K562 (cell line): ENCODE measurements at regions not wholly inside any gene's neighbourhood (a gene's known extent, or its start where the extent isn't known, plus 50 kb on each side); places are given as distances from the start of the nearest gene placed in this dataset.
A peak's percentile ranks its signal among the peaks of the same experiment; 100 is the strongest.

ENCODE experiments used
- ATAC-seq: fragments of 200-7000 bp; cut with Tn5 transposase; 3 replicates; pipeline ENCODE4 v1.9.1; 2020; ENCODE audit warnings: moderate library complexity
- BruUV-seq: library from RNA; stranded (reverse); fragments of 400-500 nt; replicated peaks from 2 replicates; lab custom pipeline; 2021; lab: Mats Ljungman, UMichigan
- CTCF ChIA-PET: fragments of 300-600 bp; formaldehyde crosslinking; extraction: SDS; loops from one replicate; lab custom pipeline; 2021; ENCODE audit warnings: low intra/inter-chr PET ratio; lab: Yijun Ruan, JAX
- POLR2A ChIA-PET: fragments of 300-600, 350-650 bp; sonication (Branson Sonifier 250); formaldehyde crosslinking; extraction: SDS; loops from one replicate; lab custom pipeline; 2021; ENCODE audit warnings: antibody characterized with exemption, inconsistent platforms; lab: Yijun Ruan, JAX
- DNase-seq, 4 experiments: peaks; one replicate each; pipeline versions ENCODE4 v3.0.0 to v3.0.0-alpha.2; 2011 to 2018; ENCODE audit warnings: low spot score in 3 of 4, mixed read lengths in 3 of 4; ENCODE audit errors: extremely low read depth in 1 of 4
- FAIRE-seq: peaks from 2 replicates; lab custom pipeline; 2011; peaks lifted over from hg19 to GRCh38; lab: Jason Lieb, UNC
- H2AFZ ChIP-seq: 2 replicates; pipeline ENCODE4 v1.6.0; 2011; ENCODE audit warnings: low read depth, low read length, control low read depth, inconsistent platforms
- H3K27ac ChIP-seq: fragments of 200-600 bp; 3 replicates; pipeline ENCODE4 v1.8.0; 2011; ENCODE audit warnings: low read depth, mild to moderate bottlenecking, control low read depth, inconsistent platforms, low read length, moderate library complexity, mixed read lengths; ENCODE audit errors: extremely low read depth
- H3K27me3 ChIP-seq, 2 experiments: fragments of 300-600 bp in 1 of 2; 2 replicates in 1 of 2; 3 replicates in 1 of 2; pipeline versions ENCODE4 v1.6.0 to v1.8.0; 2011; ENCODE audit warnings: inconsistent platforms in 2 of 2, low read length in 2 of 2, mild to moderate bottlenecking in 1 of 2, mixed read lengths in 1 of 2, moderate library complexity in 1 of 2; ENCODE audit not compliant: control insufficient read depth in 2 of 2, insufficient read depth in 2 of 2
- H3K36me3 ChIP-seq: fragments of 300-600 bp; 3 replicates; pipeline ENCODE4 v1.8.0; 2011; ENCODE audit warnings: mild to moderate bottlenecking, low read length, inconsistent platforms; ENCODE audit not compliant: control insufficient read depth, insufficient read depth
- H3K4me1 ChIP-seq, 2 experiments: fragments of 200-600 bp in 1 of 2; replicated peaks in 1 of 2; 2 replicates in 1 of 2; 3 replicates in 1 of 2; pipeline versions ENCODE4 v1.5.1 to v1.8.0; 2011; ENCODE audit warnings: inconsistent platforms in 2 of 2, low read length in 2 of 2, mild to moderate bottlenecking in 1 of 2, mixed read lengths in 1 of 2, moderate library complexity in 1 of 2; ENCODE audit not compliant: control insufficient read depth in 2 of 2, insufficient read depth in 2 of 2
- H3K4me2 ChIP-seq: 2 replicates; pipeline ENCODE4 v1.6.1; 2011; ENCODE audit warnings: low read length, control low read depth, inconsistent platforms, mixed read lengths; ENCODE audit not compliant: insufficient read depth
- H3K4me3 ChIP-seq: fragments of 200-600 bp; sonication (generic), shearing (Covaris generic); 2 replicates; pipeline ENCODE4 v1.5.1; 2016; ENCODE audit warnings: control low read depth, inconsistent platforms
- H3K79me2 ChIP-seq: fragments of 200-600 bp; 3 replicates; pipeline ENCODE4 v1.8.0; 2011; ENCODE audit warnings: low read length, inconsistent platforms; ENCODE audit not compliant: control insufficient read depth, insufficient read depth
- H3K9ac ChIP-seq, 2 experiments: 2 replicates each; pipeline versions ENCODE4 v1.6.0 to v1.6.1; 2011; ENCODE audit warnings: low read depth in 2 of 2, low read length in 2 of 2, control low read depth in 1 of 2, inconsistent platforms in 1 of 2, mild to moderate bottlenecking in 1 of 2, mixed read lengths in 1 of 2; ENCODE audit not compliant: insufficient read depth in 1 of 2
- H3K9me1 ChIP-seq: one replicate; pipeline ENCODE4 v1.6.0; 2011; ENCODE audit warnings: inconsistent platforms, mild to moderate bottlenecking, low read length, moderate library complexity; ENCODE audit not compliant: control insufficient read depth, insufficient read depth
- H3K9me3 ChIP-seq: replicated peaks from 2 replicates; pipeline ENCODE4 v1.5.1; 2011; ENCODE audit warnings: low read depth, low read length, inconsistent platforms; ENCODE audit not compliant: control insufficient read depth, insufficient read depth
- H4K20me1 ChIP-seq: replicated peaks from 2 replicates; pipeline ENCODE4 v1.6.1; 2011; ENCODE audit warnings: low read length, inconsistent platforms, mixed read lengths; ENCODE audit not compliant: control insufficient read depth, insufficient read depth
- CBFA2T3 ChIP-seq: fragments of 450-650 bp; IDR thresholded peaks from 2 replicates; pipeline ENCODE4 v1.6.1; 2017
- MXD1 ChIP-seq: fragments of 250-450 bp; sonication (Bioruptor Pico); IDR thresholded peaks from 2 replicates; pipeline ENCODE4 v1.8.0; 2021; ENCODE audit warnings: borderline replicate concordance, mild to moderate bottlenecking, moderate library complexity; ENCODE audit not compliant: poor library complexity, severe bottlenecking
- PATZ1 ChIP-seq: fragments of 250-450 bp; sonication (Bioruptor Pico); IDR thresholded peaks from 2 replicates; pipeline ENCODE4 v1.5.0; 2020; ENCODE audit warnings: mild to moderate bottlenecking, borderline replicate concordance
- WGBS: fragments of 100-300 bp; shearing (Covaris generic); methylation state at CpG from one replicate; pipeline ENCODE4 v1.1.6; 2016; ENCODE audit warnings: low coverage, mixed read lengths; ENCODE audit not compliant: insufficient coverage; ENCODE audit errors: missing lambda C conversion rate; 5-methylcytosine and 5-hydroxymethylcytosine counted together
- in situ Hi-C: fragments of 300-500 bp; cut with MboI; formaldehyde crosslinking; loops from 4 replicates; pipeline ENCODE4 v1.15.0; 2018; ENCODE audit warnings: inconsistent platforms, mixed read lengths
- intact Hi-C: fragments of 100-400 bp; cut with micrococcal nuclease; formaldehyde crosslinking; loops from 2 replicates; pipeline ENCODE4 v1.14.2; 2022
- TF ChIP-seq, protein P1 (sequence below): IDR thresholded peaks from 2 replicates; pipeline ENCODE4 v1.6.1; 2012; ENCODE audit warnings: low read depth, low read length, improper control_type of control experiment, borderline replicate concordance

GRCh38 chr20:6489361-6490171, 277.9 kb upstream of the BMP2 start (continued):
- TF ChIP-seq PATZ1 (CRISPR knock-in tag): no peak
- no peak for TF ChIP-seq MXD1

GRCh38 chr20:6485351-6485750, 282.1 kb upstream of the BMP2 start:
- H3K9me3 ChIP-seq: no peaks in the 10 kb centered on the region
- 2% methylated on average over 7 of the region's 7 CpGs for WGBS
- H3K79me2 ChIP-seq: no peaks in the 10 kb centered on the region
- intact Hi-C loops: no loop called here
- H3K27me3 ChIP-seq: no peaks in the 10 kb centered on the region
- no peaks in the 10 kb centered on the region for H3K9me1 ChIP-seq
- H2AFZ ChIP-seq: no peak overlapping the region
- TF ChIP-seq, protein P1, sequence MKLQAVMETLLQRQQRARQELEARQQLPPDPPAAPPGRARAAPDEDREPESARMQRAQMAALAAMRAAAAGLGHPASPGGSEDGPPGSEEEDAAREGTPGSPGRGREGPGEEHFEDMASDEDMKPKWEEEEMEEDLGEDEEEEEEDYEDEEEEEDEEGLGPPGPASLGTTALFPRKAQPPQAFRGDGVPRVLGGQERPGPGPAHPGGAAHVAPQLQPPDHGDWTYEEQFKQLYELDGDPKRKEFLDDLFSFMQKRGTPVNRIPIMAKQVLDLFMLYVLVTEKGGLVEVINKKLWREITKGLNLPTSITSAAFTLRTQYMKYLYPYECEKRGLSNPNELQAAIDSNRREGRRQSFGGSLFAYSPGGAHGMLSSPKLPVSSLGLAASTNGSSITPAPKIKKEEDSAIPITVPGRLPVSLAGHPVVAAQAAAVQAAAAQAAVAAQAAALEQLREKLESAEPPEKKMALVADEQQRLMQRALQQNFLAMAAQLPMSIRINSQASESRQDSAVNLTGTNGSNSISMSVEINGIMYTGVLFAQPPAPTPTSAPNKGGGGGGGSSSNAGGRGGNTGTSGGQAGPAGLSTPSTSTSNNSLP: no peak
- TF ChIP-seq CBFA2T3: peak; percentile 17; the same call in 1 of the 2 replicates
- FAIRE-seq: no peak
- H3K36me3 ChIP-seq: no peaks in the 10 kb centered on the region
- in situ Hi-C loops: no loop called here
- no peaks in the 10 kb centered on the region for H4K20me1 ChIP-seq
- ATAC-seq: no peak
- POLR2A ChIA-PET: no interaction called here
- no peak overlapping the region for H3K4me2 ChIP-seq
- H3K4me3 ChIP-seq: no peak overlapping the region
- BruUV-seq: no TSS peak
- CTCF ChIA-PET: no interaction called here
- no peak overlapping the region for H3K9ac ChIP-seq
- no peaks in the 10 kb centered on the region for H3K4me1 ChIP-seq
- no peak for DNase-seq
- H3K27ac ChIP-seq: no peak overlapping the region
